BJ (cell line): ENCODE measurements at regions not wholly inside any gene's neighbourhood (a gene's known extent, or its start where the extent isn't known, plus 50 kb on each side); places are given as distances from the start of the nearest gene placed in this dataset.
"Not testable (repeated sequence)": the region's sequence is repeated elsewhere in the genome, so short reads cannot be mapped to it uniquely, and the experiment has no call there.

Source experiments
- CTCF ChIA-PET: fragments of 350-600 bp; formaldehyde crosslinking; extraction: SDS; loops from one replicate; lab custom pipeline; 2021; ENCODE audit warnings: antibody characterized with exemption, inconsistent platforms; lab: Yijun Ruan, JAX
- POLR2A ChIA-PET: fragments of 300-600 bp; sonication (Branson Sonifier 250); formaldehyde crosslinking; extraction: SDS; loops from one replicate; lab custom pipeline; 2021; ENCODE audit warnings: antibody characterized with exemption; lab: Charles Lee
- DNase-seq: peaks from one replicate; pipeline ENCODE4 v3.0.0-alpha.2; 2011; ENCODE audit warnings: low read depth
- H3K27me3 ChIP-seq: 2 replicates; pipeline ENCODE4 v1.6.0; 2011; ENCODE audit warnings: low read length; ENCODE audit not compliant: control insufficient read depth, insufficient read depth
- H3K36me3 ChIP-seq: 2 replicates; pipeline ENCODE4 v1.5.1; 2011; ENCODE audit warnings: low read length; ENCODE audit not compliant: control insufficient read depth, insufficient read depth
- H3K4me3 ChIP-seq: 2 replicates; pipeline ENCODE4 v1.5.1; 2011; ENCODE audit warnings: low read depth, mild to moderate bottlenecking, control low read depth, low read length
- CTCF ChIP-seq: IDR thresholded peaks from 2 replicates; pipeline ENCODE4 v1.5.1; 2011; ENCODE audit warnings: low read depth, mild to moderate bottlenecking, control low read depth, inconsistent platforms, low read length, moderate library complexity; ENCODE audit not compliant: insufficient read depth

GRCh38 chr4:58325070-58325469 is 1214.9 kb upstream of the IGFBP7 start:
- no peak for DNase-seq
- no peak for TF ChIP-seq CTCF
- Histone ChIP-seq H3K36me3 (no peaks in the 10 kb centered on the region), H3K4me3 (no peak overlapping the region), H3K27me3 (no peaks in the 10 kb centered on the region)
- ChIA-PET CTCF (no interaction called here), POLR2A (no interaction called here)

- Histone ChIP-seq H3K36me3 (no peaks in the 10 kb centered on the region), H3K27me3 (no peaks in the 10 kb centered on the region), H3K4me3 (no peak overlapping the region)
- ChIA-PET CTCF (no interaction called here), POLR2A (no interaction called here)
- TF ChIP-seq CTCF: no peak
- DNase-seq: no peak
These were observed 1203.3 kb upstream of the IGFBP7 start for GRCh38 chr4:58313444-58313843.

GRCh38 chr4:58303456-58303855 is 1193.3 kb upstream of the IGFBP7 start:
- Histone ChIP-seq H3K36me3 (no peaks in the 10 kb centered on the region), H3K4me3 (no peak overlapping the region), H3K27me3 (no peaks in the 10 kb centered on the region)
- ChIA-PET CTCF (no interaction called here), POLR2A (no interaction called here)
- TF ChIP-seq CTCF: no peak
- no peak for DNase-seq

GRCh38 chr4:58301376-58301999 is 1191.3 kb upstream of the IGFBP7 start:
- ChIA-PET POLR2A (no interaction called here), CTCF (no interaction called here)
- no peak for DNase-seq
- no peaks in the 10 kb centered on the region for H3K36me3 ChIP-seq
- no peak overlapping the region for H3K4me3 ChIP-seq
- TF ChIP-seq CTCF: no peak
- no peaks in the 10 kb centered on the region for H3K27me3 ChIP-seq

GRCh38 chr4:58286335-58286734 is 1176.2 kb upstream of the IGFBP7 start:
- no peak for DNase-seq
- CTCF ChIA-PET: no interaction called here
- Histone ChIP-seq H3K4me3 (no peak overlapping the region), H3K27me3 (no peaks in the 10 kb centered on the region), H3K36me3 (no peaks in the 10 kb centered on the region)
- TF ChIP-seq CTCF: no peak
- POLR2A ChIA-PET: no interaction called here

- H3K27me3 ChIP-seq, H3K4me3 ChIP-seq, DNase-seq, CTCF ChIA-PET, POLR2A ChIA-PET, H3K36me3 ChIP-seq: not testable (repeated sequence)
These were observed 1170.7 kb upstream of the IGFBP7 start for GRCh38 chr4:58280928-58281327.
